ENCODE measurements at regions not wholly inside any gene's neighbourhood (a gene's known extent, or its start where the extent isn't known, plus 50 kb on each side); places are given as distances from the start of the nearest gene placed in this dataset.

GRCh38 chr13:21894703-21895699 is 224.1 kb downstream of the FGF9 start:
- no peak for TF ChIP-seq CTCF (conservative IDR thresholded peaks at IDR 0.05; ENCODE audit: low read length)
- DNase-seq (ENCODE audit: low read depth), result no peak

GRCh38 chr13:21895779-21896178 is 224.9 kb downstream of the FGF9 start:
- no peak for TF ChIP-seq CTCF (conservative IDR thresholded peaks at IDR 0.05; ENCODE audit: low read length)
- DNase-seq (ENCODE audit: low read depth), result no peak
- H3K4me3 ChIP-seq (ENCODE audit: low read length), result no peak overlapping the region

More at GRCh38 chr13:21894703-21895699, 224.1 kb downstream of the FGF9 start:
- H3K4me3 ChIP-seq (ENCODE audit: low read length), result no peak overlapping the region

- H3K4me3 ChIP-seq (ENCODE audit: low read length), result no peak overlapping the region
- TF ChIP-seq CTCF (conservative IDR thresholded peaks at IDR 0.05; ENCODE audit: low read length), result no peak
- no peak for DNase-seq (ENCODE audit: low read depth)
These were observed 226.3 kb downstream of the FGF9 start for GRCh38 chr13:21897161-21897560.

DNA sequence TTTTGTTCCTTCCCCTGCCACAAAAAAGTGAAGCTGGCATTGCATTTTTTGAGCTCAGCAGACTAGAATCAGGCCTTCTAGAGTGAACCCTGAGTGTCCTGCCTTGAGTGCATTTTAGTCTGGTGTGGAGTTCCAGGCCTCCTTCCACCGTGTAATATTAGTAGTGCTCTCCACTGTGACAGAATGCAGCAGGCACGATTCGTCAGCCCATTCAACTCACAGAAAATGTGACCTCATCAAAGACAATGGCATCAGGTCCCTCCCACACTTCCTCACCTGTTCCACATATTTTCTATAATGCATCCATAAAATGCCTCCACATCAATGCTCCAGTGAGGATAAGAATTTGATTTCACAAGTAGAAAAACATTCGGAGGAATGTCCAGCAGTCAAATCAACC is 227.6 kb downstream of the FGF9 start:
- no peak for TF ChIP-seq CTCF (conservative IDR thresholded peaks at IDR 0.05; ENCODE audit: low read length)
- no peak for DNase-seq (ENCODE audit: low read depth)
- no peak overlapping the region for H3K4me3 ChIP-seq (ENCODE audit: low read length)

GRCh38 chr13:21898945-21899344 is 228.1 kb downstream of the FGF9 start:
- TF ChIP-seq CTCF (conservative IDR thresholded peaks at IDR 0.05; ENCODE audit: low read length), result no peak
- no peak overlapping the region for H3K4me3 ChIP-seq (ENCODE audit: low read length)
- no peak for DNase-seq (ENCODE audit: low read depth)

GRCh38 chr13:21901336-21901735 is 230.5 kb downstream of the FGF9 start:
- no peak for DNase-seq (ENCODE audit: low read depth)
- H3K4me3 ChIP-seq (ENCODE audit: low read length), result no peak overlapping the region
- no peak for TF ChIP-seq CTCF (conservative IDR thresholded peaks at IDR 0.05; ENCODE audit: low read length)

All from AG10803 (cell line).